Adrenal gland (tissue), 5 donors: ENCODE measurements at regions not wholly inside any gene's neighbourhood (a gene's known extent, or its start where the extent isn't known, plus 50 kb on each side); places are given as distances from the start of the nearest gene placed in this dataset.

Source experiments
- POLR2A ChIP-seq, 2 donors: fragments of 450-650 bp; IDR thresholded peaks; one replicate each; pipeline ENCODE4 v1.6.1; 2017; ENCODE audit warnings: antibody characterized with exemption in 2 of 2, mild to moderate bottlenecking in 2 of 2, moderate library complexity in 1 of 2
- TF ChIP-seq, protein P1 (sequence below), 6 experiments: fragments of 450-650 bp in 4 of 6; fragments of 200-600 bp in 2 of 6; sonication (generic) in 1 of 6; IDR thresholded peaks; 1 replicate in 5 of 6; 2 replicates in 1 of 6; pipeline versions ENCODE4 v1.5.1 to v1.8.0; 2016 to 2021; ENCODE audit warnings: antibody characterized with exemption in 6 of 6, mild to moderate bottlenecking in 2 of 6, moderate library complexity in 1 of 6
- donor health status: DM: no; HTN: no; CAD: no.

DNA sequence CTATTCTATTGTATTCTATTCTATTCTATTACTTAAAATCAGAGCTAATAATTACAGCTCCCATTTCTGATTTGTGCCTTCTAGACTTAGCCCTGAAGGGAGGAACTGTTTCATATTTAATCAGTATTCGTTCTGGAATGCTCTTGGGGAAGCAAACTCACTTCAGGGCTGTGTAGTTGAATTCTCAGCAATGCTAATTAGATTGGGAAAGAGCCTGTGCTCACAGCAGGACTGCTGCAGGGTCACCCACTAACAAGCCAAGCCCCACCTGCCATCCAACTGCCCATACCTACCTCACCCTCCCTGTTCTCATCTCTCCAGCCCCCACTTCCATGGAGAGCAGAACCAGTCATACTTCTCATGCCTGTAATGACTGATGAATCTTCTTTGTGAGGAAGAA is 464.2 kb downstream of the PTPRU start:
- TF ChIP-seq, protein P1, sequence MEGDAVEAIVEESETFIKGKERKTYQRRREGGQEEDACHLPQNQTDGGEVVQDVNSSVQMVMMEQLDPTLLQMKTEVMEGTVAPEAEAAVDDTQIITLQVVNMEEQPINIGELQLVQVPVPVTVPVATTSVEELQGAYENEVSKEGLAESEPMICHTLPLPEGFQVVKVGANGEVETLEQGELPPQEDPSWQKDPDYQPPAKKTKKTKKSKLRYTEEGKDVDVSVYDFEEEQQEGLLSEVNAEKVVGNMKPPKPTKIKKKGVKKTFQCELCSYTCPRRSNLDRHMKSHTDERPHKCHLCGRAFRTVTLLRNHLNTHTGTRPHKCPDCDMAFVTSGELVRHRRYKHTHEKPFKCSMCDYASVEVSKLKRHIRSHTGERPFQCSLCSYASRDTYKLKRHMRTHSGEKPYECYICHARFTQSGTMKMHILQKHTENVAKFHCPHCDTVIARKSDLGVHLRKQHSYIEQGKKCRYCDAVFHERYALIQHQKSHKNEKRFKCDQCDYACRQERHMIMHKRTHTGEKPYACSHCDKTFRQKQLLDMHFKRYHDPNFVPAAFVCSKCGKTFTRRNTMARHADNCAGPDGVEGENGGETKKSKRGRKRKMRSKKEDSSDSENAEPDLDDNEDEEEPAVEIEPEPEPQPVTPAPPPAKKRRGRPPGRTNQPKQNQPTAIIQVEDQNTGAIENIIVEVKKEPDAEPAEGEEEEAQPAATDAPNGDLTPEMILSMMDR (IDR thresholded peaks at IDR 0.05): no peak
- TF ChIP-seq POLR2A (IDR thresholded peaks at IDR 0.05): no peak
